ENCODE measurements at regions not wholly inside any gene's neighbourhood (a gene's known extent, or its start where the extent isn't known, plus 50 kb on each side); places are given as distances from the start of the nearest gene placed in this dataset.

- TF ChIP-seq RAD21 (IDR thresholded peaks at IDR 0.05; ENCODE audit: low read depth) (no peak), CTCF (IDR thresholded peaks at IDR 0.05 in 2 of 3, conservative IDR thresholded peaks at IDR 0.05 in 1 of 3; ENCODE audit: borderline replicate concordance in 1 of 3, insufficient read depth in 1 of 3, low read depth in 2 of 3, low read length in 2 of 3) (no peak), EZH2 (IDR thresholded peaks at IDR 0.05) (no peak), SP1 (IDR thresholded peaks at IDR 0.05; ENCODE audit: low read depth) (no peak), REST (IDR thresholded peaks at IDR 0.05; ENCODE audit: low read depth) (no peak), POLR2A (IDR thresholded peaks at IDR 0.05; ENCODE audit: borderline replicate concordance, extremely low read depth, insufficient read depth, insufficient read length) (no peak), ZNF274 (IDR thresholded peaks at IDR 0.05; ENCODE audit: low read depth, low read length) (no peak), POLR2AphosphoS5 (IDR thresholded peaks at IDR 0.05; ENCODE audit: low read depth, low read length) (no peak), ZBTB33 (IDR thresholded peaks at IDR 0.05; ENCODE audit: extremely low read depth, insufficient replicate concordance, low read length) (no peak), FOSL1 (IDR thresholded peaks at IDR 0.05; ENCODE audit: low read depth) (no peak), ATF3 (IDR thresholded peaks at IDR 0.05) (no peak), EGR1 (IDR thresholded peaks at IDR 0.05; ENCODE audit: low read depth) (no peak)
Measured at GRCh38 chr21:43301409-43302061, 125.4 kb downstream of the SIK1 start.

All from HCT116 (cell line).